Upper lobe of right lung (tissue), 1 donor: ENCODE measurements at regions not wholly inside any gene's neighbourhood (a gene's known extent, or its start where the extent isn't known, plus 50 kb on each side); places are given as distances from the start of the nearest gene placed in this dataset.

ENCODE experiments used
- ATAC-seq: fragments of 200-7000 bp; cut with Tn5 transposase; one replicate; pipeline ENCODE4 v1.9.1; 2020; ENCODE audit warnings: mild to moderate bottlenecking, moderate library complexity
- DNase-seq: peaks from one replicate; pipeline ENCODE4 v3.0.0-alpha.2; 2020
- H3K27ac ChIP-seq: fragments of 200-600 bp; one replicate; pipeline ENCODE4 v1.8.0; 2022
- H3K27me3 ChIP-seq: fragments of 200-600 bp; one replicate; pipeline ENCODE4 v1.8.0; 2022; ENCODE audit warnings: mild to moderate bottlenecking
- H3K36me3 ChIP-seq: fragments of 200-600 bp; one replicate; pipeline ENCODE4 v1.8.0; 2022
- H3K4me1 ChIP-seq: fragments of 200-600 bp; one replicate; pipeline ENCODE4 v1.8.0; 2022
- H3K4me3 ChIP-seq: fragments of 200-600 bp; one replicate; pipeline ENCODE4 v1.8.0; 2022; ENCODE audit warnings: mild to moderate bottlenecking
- H3K9me3 ChIP-seq: fragments of 200-600 bp; one replicate; pipeline ENCODE4 v1.8.0; 2022
- intact Hi-C: fragments of 100-400 bp; cut with DNase I; formaldehyde crosslinking; loops from one replicate; pipeline ENCODE4 v1.11.0; 2022
- TF ChIP-seq, protein P1 (sequence below): fragments of 200-600 bp; IDR thresholded peaks from one replicate; pipeline ENCODE4 v1.8.0; 2022; ENCODE audit warnings: antibody characterized with exemption
- donor health status: DM: no; HTN: yes; CAD: no; lungs with severe emphysema.

DNA sequence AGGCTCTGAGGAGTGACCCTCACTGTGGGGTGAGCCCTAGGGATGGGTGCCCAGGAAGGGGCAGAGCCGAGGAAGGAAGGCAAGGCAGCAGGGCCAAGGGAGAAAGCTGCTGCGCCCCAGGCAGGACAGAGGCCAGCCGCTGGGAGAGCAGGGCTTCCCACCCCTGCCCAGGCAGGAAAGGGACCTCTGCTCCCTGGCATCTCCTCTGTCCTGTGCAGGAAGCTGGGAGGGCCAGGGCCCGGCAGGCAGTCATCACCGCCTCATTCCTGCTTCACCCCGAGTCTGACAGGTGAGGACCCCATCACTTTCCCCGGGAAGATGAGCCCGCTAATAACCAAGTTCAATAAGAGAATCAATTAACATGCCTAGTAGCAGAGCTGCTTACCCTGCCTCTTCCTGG, 81.3 kb downstream of the EDN3 start:
- no peaks in the 10 kb centered on the region for H3K4me1 ChIP-seq
- no peaks in the 10 kb centered on the region for H3K36me3 ChIP-seq
- no peak overlapping the region for H3K4me3 ChIP-seq
- TF ChIP-seq, protein P1, sequence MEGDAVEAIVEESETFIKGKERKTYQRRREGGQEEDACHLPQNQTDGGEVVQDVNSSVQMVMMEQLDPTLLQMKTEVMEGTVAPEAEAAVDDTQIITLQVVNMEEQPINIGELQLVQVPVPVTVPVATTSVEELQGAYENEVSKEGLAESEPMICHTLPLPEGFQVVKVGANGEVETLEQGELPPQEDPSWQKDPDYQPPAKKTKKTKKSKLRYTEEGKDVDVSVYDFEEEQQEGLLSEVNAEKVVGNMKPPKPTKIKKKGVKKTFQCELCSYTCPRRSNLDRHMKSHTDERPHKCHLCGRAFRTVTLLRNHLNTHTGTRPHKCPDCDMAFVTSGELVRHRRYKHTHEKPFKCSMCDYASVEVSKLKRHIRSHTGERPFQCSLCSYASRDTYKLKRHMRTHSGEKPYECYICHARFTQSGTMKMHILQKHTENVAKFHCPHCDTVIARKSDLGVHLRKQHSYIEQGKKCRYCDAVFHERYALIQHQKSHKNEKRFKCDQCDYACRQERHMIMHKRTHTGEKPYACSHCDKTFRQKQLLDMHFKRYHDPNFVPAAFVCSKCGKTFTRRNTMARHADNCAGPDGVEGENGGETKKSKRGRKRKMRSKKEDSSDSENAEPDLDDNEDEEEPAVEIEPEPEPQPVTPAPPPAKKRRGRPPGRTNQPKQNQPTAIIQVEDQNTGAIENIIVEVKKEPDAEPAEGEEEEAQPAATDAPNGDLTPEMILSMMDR: no peak
- no peaks in the 10 kb centered on the region for H3K9me3 ChIP-seq
- no peak for DNase-seq
- H3K27ac ChIP-seq: no peak overlapping the region
- ATAC-seq: no peak
- intact Hi-C loops: no loop called here
- H3K27me3 ChIP-seq: no peaks in the 10 kb centered on the region

DNA sequence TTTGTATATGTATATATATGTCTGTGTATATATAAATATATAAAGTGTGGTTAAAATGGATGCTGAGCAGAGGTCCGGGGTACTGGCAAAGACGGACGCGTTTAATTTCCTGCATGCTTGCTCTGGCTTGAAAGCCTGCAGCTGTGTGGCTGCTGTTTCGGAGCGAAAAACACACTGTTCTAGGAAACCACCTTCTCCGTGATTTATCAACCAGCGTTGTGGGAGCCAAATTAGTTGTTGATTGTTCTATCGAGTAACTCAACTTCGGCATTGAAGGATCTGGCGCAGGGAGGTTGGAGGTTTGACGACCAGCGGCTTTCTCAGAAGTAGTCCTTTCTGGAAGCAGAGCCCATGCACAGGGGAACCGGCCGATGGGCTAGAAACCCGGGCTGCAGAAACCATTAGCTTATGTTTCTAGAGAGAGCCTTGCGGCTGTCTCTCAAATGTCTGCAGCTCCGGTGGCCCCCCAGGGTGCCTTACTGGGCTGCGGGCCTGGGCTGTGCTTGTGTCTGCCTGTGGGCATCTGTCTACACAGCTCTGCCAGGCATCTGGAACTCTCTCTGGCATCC, 81.8 kb downstream of the EDN3 start:
- no peak overlapping the region for H3K4me3 ChIP-seq
- no peaks in the 10 kb centered on the region for H3K9me3 ChIP-seq
- H3K4me1 ChIP-seq: no peaks in the 10 kb centered on the region
- DNase-seq (no peak), ATAC-seq (no peak)
- no peaks in the 10 kb centered on the region for H3K27me3 ChIP-seq
- no peak overlapping the region for H3K27ac ChIP-seq
- intact Hi-C loops: no loop called here
- TF ChIP-seq, protein P1: no peak
- H3K36me3 ChIP-seq: no peaks in the 10 kb centered on the region

DNA sequence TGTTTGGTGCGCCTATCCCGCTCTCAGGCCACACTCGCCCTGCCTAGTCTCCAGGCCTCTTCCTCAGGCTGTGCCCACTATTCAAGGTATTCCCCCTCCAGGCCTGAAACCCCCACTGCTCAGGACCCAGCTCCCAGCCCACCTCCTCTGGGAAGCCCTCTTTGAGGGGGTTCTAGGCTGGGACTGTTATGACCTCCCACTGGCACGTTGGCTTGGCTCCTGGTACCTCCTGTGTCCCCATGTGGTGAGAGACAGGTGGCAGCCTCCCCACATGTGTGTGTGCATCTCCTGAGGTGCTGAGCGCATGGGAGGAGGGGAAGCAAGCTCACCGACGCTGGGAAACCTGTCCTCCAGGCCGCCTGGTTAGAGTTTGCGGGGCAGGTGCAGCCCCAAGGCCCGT, 82.5 kb downstream of the EDN3 start:
- Histone ChIP-seq H3K27ac (no peak overlapping the region), H3K27me3 (no peaks in the 10 kb centered on the region), H3K36me3 (no peaks in the 10 kb centered on the region), H3K9me3 (no peaks in the 10 kb centered on the region), H3K4me1 (no peaks in the 10 kb centered on the region), H3K4me3 (no peak overlapping the region)
- no peak for DNase-seq
- ATAC-seq: no peak
- TF ChIP-seq, protein P1: no peak
- intact Hi-C loops: no loop called here

DNA sequence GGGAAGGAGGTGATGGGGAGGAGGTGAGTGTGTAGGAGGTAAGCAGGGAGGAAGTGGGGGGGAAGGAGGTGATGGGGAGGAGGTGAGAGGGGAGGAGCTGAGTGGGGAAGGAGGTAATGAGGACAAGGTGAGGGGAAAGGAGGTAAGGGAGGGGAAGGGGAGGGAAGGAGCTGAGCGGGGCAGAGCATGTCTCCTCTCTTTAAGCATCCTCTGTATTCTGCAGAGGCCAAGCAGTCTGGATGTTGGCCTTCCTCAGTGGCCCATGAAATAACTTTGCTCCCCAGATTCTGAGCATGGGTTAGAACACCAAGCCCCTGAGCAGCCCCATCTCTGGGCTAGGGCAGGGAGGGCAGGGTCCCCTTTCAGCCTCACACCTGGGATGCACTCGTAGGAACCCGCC, 84.6 kb downstream of the EDN3 start:
- H3K36me3 ChIP-seq: no peaks in the 10 kb centered on the region
- DNase-seq (no peak), ATAC-seq (no peak)
- no peak overlapping the region for H3K4me3 ChIP-seq
- H3K27me3 ChIP-seq: no peaks in the 10 kb centered on the region
- H3K9me3 ChIP-seq: no peaks in the 10 kb centered on the region
- no peak overlapping the region for H3K27ac ChIP-seq
- intact Hi-C loops: no loop called here
- TF ChIP-seq, protein P1: no peak
- H3K4me1 ChIP-seq: no peaks in the 10 kb centered on the region

DNA sequence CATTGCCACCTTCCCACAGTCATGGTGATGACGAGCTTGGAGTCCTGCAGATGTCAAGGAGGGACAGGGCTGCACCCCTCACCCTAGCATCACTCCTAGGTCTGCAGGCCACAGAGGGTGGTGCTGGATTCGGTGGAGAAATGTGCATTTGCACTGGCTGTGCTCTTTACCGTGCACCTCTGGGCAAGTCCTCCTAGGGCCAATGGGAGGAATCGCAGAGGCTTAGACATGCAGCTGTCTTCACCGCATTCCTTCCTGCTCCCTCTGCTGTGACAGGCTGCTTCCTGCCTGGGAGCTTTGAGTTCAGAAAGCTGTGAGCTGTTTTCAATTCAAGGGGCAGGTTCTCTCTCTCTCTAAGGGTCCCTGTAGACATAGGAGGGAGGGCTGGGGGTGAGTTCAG, 85.1 kb downstream of the EDN3 start:
- no peaks in the 10 kb centered on the region for H3K27me3 ChIP-seq
- intact Hi-C loops: no loop called here
- no peak overlapping the region for H3K27ac ChIP-seq
- no peaks in the 10 kb centered on the region for H3K36me3 ChIP-seq
- TF ChIP-seq, protein P1: no peak
- no peaks in the 10 kb centered on the region for H3K4me1 ChIP-seq
- no peak overlapping the region for H3K4me3 ChIP-seq
- DNase-seq: no peak
- H3K9me3 ChIP-seq: no peaks in the 10 kb centered on the region
- ATAC-seq: no peak

DNA sequence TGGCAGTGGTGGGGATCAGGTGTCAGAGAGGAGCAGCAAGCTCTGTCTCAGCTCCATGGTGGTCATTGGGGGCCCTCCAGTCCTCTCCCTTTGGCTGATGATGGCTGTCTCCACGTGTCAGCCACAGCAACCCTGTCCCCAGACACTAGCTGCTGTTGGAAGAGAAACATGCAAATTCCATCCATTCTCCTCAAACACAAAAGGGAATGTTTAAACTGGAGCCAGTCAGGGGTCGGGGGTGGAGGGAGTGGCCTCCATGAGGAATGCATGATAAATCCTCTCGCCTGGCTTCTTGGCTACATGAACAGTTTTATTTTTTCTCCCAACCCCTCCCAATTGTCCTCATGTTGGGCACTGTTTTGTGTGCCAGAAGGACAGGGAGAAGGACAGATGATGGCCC, 86.4 kb downstream of the EDN3 start:
- no peaks in the 10 kb centered on the region for H3K4me1 ChIP-seq

More for the DNA sequence above, 86.4 kb downstream of the EDN3 start:
- TF ChIP-seq, protein P1: no peak
- Histone ChIP-seq H3K27me3 (no peaks in the 10 kb centered on the region), H3K4me3 (no peak overlapping the region), H3K36me3 (no peaks in the 10 kb centered on the region), H3K27ac (no peak overlapping the region), H3K9me3 (no peaks in the 10 kb centered on the region)
- intact Hi-C loops: no loop called here
- ATAC-seq (no peak), DNase-seq (no peak)
